GM12878 (cell line): ENCODE measurements at regions not wholly inside any gene's neighbourhood (a gene's known extent, or its start where the extent isn't known, plus 50 kb on each side); places are given as distances from the start of the nearest gene placed in this dataset.

Experiments used
- ATAC-seq: fragments of 200-7000 bp; cut with Tn5 transposase; 3 replicates; pipeline ENCODE4 v1.9.1; 2020; ENCODE audit warnings: mild to moderate bottlenecking, moderate library complexity
- BruUV-seq: library from RNA; stranded (reverse); fragments of 400-500 nt; replicated peaks from 2 replicates; lab custom pipeline; 2021; lab: Mats Ljungman, UMichigan
- CTCF ChIA-PET: fragments of 300-600 bp; sonication (Branson Sonifier 250); formaldehyde crosslinking; extraction: SDS; loops from one replicate; lab custom pipeline; 2021; ENCODE audit warnings: inconsistent platforms; lab: Yijun Ruan, JAX
- POLR2A ChIA-PET: fragments of 350-600 bp; formaldehyde crosslinking; extraction: SDS; loops from one replicate; lab custom pipeline; 2021; ENCODE audit warnings: inconsistent platforms; lab: Charles Lee
- RAD21 ChIA-PET: fragments of 300-600 bp; sonication (Branson Sonifier 250); formaldehyde crosslinking; loops from one replicate; lab custom pipeline; 2023; ENCODE audit warnings: antibody characterized with exemption; ENCODE audit not compliant: unreplicated experiment; lab: Charles Lee
- SMC1A ChIA-PET: fragments of 300-600 bp; sonication (Branson Sonifier 250); formaldehyde crosslinking; loops from one replicate; lab custom pipeline; 2023; ENCODE audit not compliant: unreplicated experiment, uncharacterized antibody; lab: Charles Lee
- DNase-seq: peaks from one replicate; pipeline ENCODE4 v3.0.0-alpha.2; 2011; ENCODE audit warnings: low read depth, low spot score
- FAIRE-seq: peaks from 3 replicates; lab custom pipeline; 2011; peaks lifted over from hg19 to GRCh38; lab: Jason Lieb, UNC
- H2AFZ ChIP-seq: 2 replicates; pipeline ENCODE4 v1.6.0; 2011; ENCODE audit warnings: low read depth, low read length, control low read depth; ENCODE audit not compliant: control insufficient read depth
- H3K27ac ChIP-seq: 2 replicates; pipeline ENCODE4 v1.5.1; 2011; ENCODE audit warnings: control low read depth; ENCODE audit not compliant: control insufficient read depth, insufficient read depth
- H3K27me3 ChIP-seq, 2 experiments: replicated peaks in 1 of 2; 2 replicates each; pipeline versions ENCODE4 v1.6.0 to v1.6.1; 2011; ENCODE audit warnings: low read length in 1 of 2; ENCODE audit not compliant: control insufficient read depth in 2 of 2, insufficient read depth in 2 of 2
- H3K36me3 ChIP-seq, 2 experiments: 2 replicates each; pipeline ENCODE4 v1.5.1; 2011; ENCODE audit warnings: low read length in 1 of 2; ENCODE audit not compliant: control insufficient read depth in 2 of 2, insufficient read depth in 2 of 2
- H3K4me1 ChIP-seq: 2 replicates; pipeline ENCODE4 v1.6.1; 2011; ENCODE audit warnings: mild to moderate bottlenecking, low read length, moderate library complexity, mixed read lengths; ENCODE audit not compliant: control insufficient read depth, insufficient read depth
- H3K4me2 ChIP-seq: 2 replicates; pipeline ENCODE4 v1.6.0; 2011; ENCODE audit warnings: control low read depth; ENCODE audit not compliant: control insufficient read depth, insufficient read depth
- H3K4me3 ChIP-seq: fragments of 200-600 bp; sonication (generic); 2 replicates; pipeline ENCODE4 v1.5.1; 2016
- H3K79me2 ChIP-seq: 2 replicates; pipeline ENCODE4 v1.6.0; 2011; ENCODE audit warnings: low read length; ENCODE audit not compliant: control insufficient read depth, insufficient read depth
- H3K9ac ChIP-seq: 2 replicates; pipeline ENCODE4 v1.8.0; 2011; ENCODE audit warnings: low read length, control low read depth, mixed read lengths; ENCODE audit not compliant: control insufficient read depth, insufficient read depth
- H3K9me3 ChIP-seq: replicated peaks from 3 replicates; pipeline ENCODE4 v1.5.1; 2011; ENCODE audit warnings: mild to moderate bottlenecking, low read length; ENCODE audit not compliant: control insufficient read depth, insufficient read depth
- H4K20me1 ChIP-seq: 2 replicates; pipeline ENCODE4 v1.6.0; 2011; ENCODE audit not compliant: control insufficient read depth, insufficient read depth
- E4F1 ChIP-seq: fragments of 450-650 bp; IDR thresholded peaks from 2 replicates; pipeline ENCODE4 v1.6.1; 2018; ENCODE audit warnings: borderline replicate concordance, mild to moderate bottlenecking; ENCODE audit not compliant: partially characterized antibody
- EP300 ChIP-seq, 2 experiments: fragments of 150-350 bp in 1 of 2; IDR thresholded peaks; 2 replicates each; pipeline ENCODE4 v1.6.1; 2011 to 2012; ENCODE audit warnings: low read depth in 2 of 2, low read length in 2 of 2, borderline replicate concordance in 1 of 2, improper control_type of control experiment in 1 of 2, inconsistent platforms in 1 of 2; ENCODE audit not compliant: control insufficient read depth in 1 of 2
- GATAD2B ChIP-seq: fragments of 450-650 bp; conservative IDR thresholded peaks from 2 replicates; pipeline ENCODE4 v1.6.1; 2017; ENCODE audit warnings: low read depth, mild to moderate bottlenecking, moderate library complexity
- HCFC1 ChIP-seq: fragments of 150-350 bp; IDR thresholded peaks from 2 replicates; pipeline ENCODE4 v1.6.1; 2014; ENCODE audit warnings: low read length
- LARP7 ChIP-seq: fragments of 450-650 bp; IDR thresholded peaks from 2 replicates; pipeline ENCODE4 v1.6.1; 2017; ENCODE audit warnings: mild to moderate bottlenecking
- NBN ChIP-seq: fragments of 450-650 bp; IDR thresholded peaks from 2 replicates; pipeline ENCODE4 v1.6.1; 2016
- NKRF ChIP-seq: fragments of 450-650 bp; conservative IDR thresholded peaks from 2 replicates; pipeline ENCODE4 v1.6.1; 2017; ENCODE audit warnings: mild to moderate bottlenecking, moderate library complexity
- RAD21 ChIP-seq: IDR thresholded peaks from 2 replicates; pipeline ENCODE4 v1.6.1; 2011; ENCODE audit warnings: mild to moderate bottlenecking, low read depth, low read length, moderate library complexity; ENCODE audit not compliant: insufficient read depth
- RAD51 ChIP-seq: fragments of 450-650 bp; IDR thresholded peaks from 2 replicates; pipeline ENCODE4 v1.6.1; 2016; ENCODE audit warnings: moderate library complexity, mild to moderate bottlenecking, inconsistent platforms
- TCF12 ChIP-seq: IDR thresholded peaks from 2 replicates; pipeline ENCODE4 v1.6.1; 2011; ENCODE audit warnings: low read depth, mild to moderate bottlenecking, low read length
- USF2 ChIP-seq: IDR thresholded peaks from 2 replicates; pipeline ENCODE4 v1.6.1; 2011; ENCODE audit warnings: low read depth, low read length, improper control_type of control experiment, borderline replicate concordance
- YY1 ChIP-seq: IDR thresholded peaks from 2 replicates; pipeline ENCODE4 v1.6.1; 2011; ENCODE audit warnings: low read depth, mild to moderate bottlenecking, low read length
- ZNF274 ChIP-seq: IDR thresholded peaks from one replicate; pipeline ENCODE4 v1.8.0; 2011; ENCODE audit not compliant: insufficient read length, insufficient read depth
- WGBS: methylation state at CpG from one replicate; pipeline ENCODE4 v1.1.6; 2016; ENCODE audit warnings: low lambda C conversion rate; ENCODE audit not compliant: insufficient replicate concordance, insufficient coverage; ENCODE audit errors: missing lambda C conversion rate; 5-methylcytosine and 5-hydroxymethylcytosine counted together
- in situ Hi-C: fragments of 300-500 bp; cut with MboI; formaldehyde crosslinking; loops from 9 replicates; pipeline ENCODE4 v1.14.3; 2018; ENCODE audit warnings: mixed read lengths
- intact Hi-C: fragments of 100-400 bp; cut with micrococcal nuclease; formaldehyde crosslinking; loops from one replicate; pipeline ENCODE4 v1.14.2; 2022; ENCODE audit not compliant: unreplicated experiment

GRCh38 chr2:6492573-6492972 lies 373.1 kb downstream of the CMPK2 start (continued):
- no peak for TF ChIP-seq USF2
- TF ChIP-seq TCF12, result no peak
- TF ChIP-seq RAD51, result no peak
- TF ChIP-seq HCFC1, result no peak
- TF ChIP-seq YY1, result no peak

- intact Hi-C loops, result loop anchor here (5.0 kb wide), 1 partner anchor 964 kb away; no protein-coding TSS in a partner anchor
- DNase-seq (no peak), ATAC-seq (no peak), FAIRE-seq (no peak)
- Histone ChIP-seq H3K4me2 (no peak overlapping the region), H3K79me2 (no peaks in the 10 kb centered on the region), H3K36me3 (no peaks in the 10 kb centered on the region), H3K4me3 (no peak overlapping the region), H3K9me3 (no peaks in the 10 kb centered on the region; the same call in 1 of the 3 replicates), H3K27ac (no peak overlapping the region), H4K20me1 (no peaks in the 10 kb centered on the region), H3K9ac (no peak overlapping the region), H3K4me1 (no peaks in the 10 kb centered on the region), H2AFZ (no peak overlapping the region), H3K27me3 (no peaks in the 10 kb centered on the region)
- ChIA-PET RAD21 (no interaction called here), CTCF (no interaction called here), SMC1A (interaction anchor here (0.6 kb wide), 1 partner anchor 267 kb away, joined by 3 read pairs; no protein-coding TSS in a partner anchor), POLR2A (no interaction called here)
- in situ Hi-C loops, result no loop called here
- 10% methylated on average over 4 of the region's 4 CpGs for WGBS
- BruUV-seq, result no TSS peak
- TF ChIP-seq NKRF (no peak), GATAD2B (no peak), EP300 (IDR thresholded peaks at IDR 0.05; ENCODE audit: borderline replicate concordance in 1 of 2, control insufficient read depth in 1 of 2, low read depth in 2 of 2, low read length in 2 of 2) (no peak), LARP7 (no peak), USF2 (no peak), NBN (no peak), ZNF274 (no peak), RAD21 (no peak), E4F1 (no peak)
Observed at GRCh38 chr2:6493266-6493665, 372.4 kb downstream of the CMPK2 start.
